ENCODE measurements at regions not wholly inside any gene's neighbourhood (a gene's known extent, or its start where the extent isn't known, plus 50 kb on each side); places are given as distances from the start of the nearest gene placed in this dataset.
A peak's percentile ranks its signal among the peaks of the same experiment; 100 is the strongest.

DNA sequence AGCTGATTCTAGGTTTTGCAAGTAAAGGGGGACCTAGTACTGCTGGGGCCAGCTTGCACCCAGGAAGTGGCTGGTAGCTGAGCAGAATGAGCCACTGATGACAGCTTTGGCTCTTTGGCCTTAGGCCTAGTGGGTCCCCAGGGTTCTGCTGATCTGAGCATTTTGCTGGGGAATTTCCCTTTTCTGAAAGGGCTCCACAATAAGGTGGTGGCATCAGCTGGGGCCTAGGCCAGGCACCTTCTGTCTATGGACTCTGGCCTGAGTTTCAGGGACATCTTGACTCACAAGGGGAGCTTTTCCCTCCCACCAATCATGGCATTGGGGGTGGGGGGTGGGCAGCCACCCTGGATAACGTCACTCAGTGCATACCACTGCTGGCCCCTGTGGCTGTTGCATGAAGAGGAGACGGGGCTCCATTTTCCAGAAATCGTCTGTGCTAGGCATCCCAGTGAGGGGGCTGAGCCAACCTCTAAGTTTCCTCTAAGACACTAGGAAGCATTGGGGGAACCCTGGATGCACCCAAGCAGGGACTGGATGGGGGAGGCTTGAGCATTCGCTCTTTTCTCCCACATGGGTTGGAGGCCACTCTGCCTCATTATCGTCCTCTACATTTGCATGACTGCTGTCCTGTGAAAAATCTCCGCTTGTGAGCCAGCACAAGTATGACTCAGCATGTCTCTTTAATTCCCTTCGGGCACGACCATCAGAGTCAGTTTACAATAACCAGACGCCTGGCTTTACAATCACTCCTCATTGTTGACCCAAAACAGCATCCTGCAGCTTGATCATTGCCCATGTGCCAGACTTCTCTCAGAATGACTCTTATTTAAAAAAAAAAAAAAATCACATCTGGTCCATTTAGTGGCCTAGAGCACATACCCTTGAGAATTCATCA, 145.0 kb upstream of the THY1 start (continued):
- TF ChIP-seq POLR2AphosphoS5 (IDR thresholded peaks at IDR 0.05; ENCODE audit: low read depth, low read length): peak; percentile 65
- TF ChIP-seq, protein P1, sequence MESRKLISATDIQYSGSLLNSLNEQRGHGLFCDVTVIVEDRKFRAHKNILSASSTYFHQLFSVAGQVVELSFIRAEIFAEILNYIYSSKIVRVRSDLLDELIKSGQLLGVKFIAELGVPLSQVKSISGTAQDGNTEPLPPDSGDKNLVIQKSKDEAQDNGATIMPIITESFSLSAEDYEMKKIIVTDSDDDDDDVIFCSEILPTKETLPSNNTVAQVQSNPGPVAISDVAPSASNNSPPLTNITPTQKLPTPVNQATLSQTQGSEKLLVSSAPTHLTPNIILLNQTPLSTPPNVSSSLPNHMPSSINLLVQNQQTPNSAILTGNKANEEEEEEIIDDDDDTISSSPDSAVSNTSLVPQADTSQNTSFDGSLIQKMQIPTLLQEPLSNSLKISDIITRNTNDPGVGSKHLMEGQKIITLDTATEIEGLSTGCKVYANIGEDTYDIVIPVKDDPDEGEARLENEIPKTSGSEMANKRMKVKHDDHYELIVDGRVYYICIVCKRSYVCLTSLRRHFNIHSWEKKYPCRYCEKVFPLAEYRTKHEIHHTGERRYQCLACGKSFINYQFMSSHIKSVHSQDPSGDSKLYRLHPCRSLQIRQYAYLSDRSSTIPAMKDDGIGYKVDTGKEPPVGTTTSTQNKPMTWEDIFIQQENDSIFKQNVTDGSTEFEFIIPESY (IDR thresholded peaks at IDR 0.05; ENCODE audit: borderline replicate concordance, low read depth): no peak
- peak; percentile 69; the same call in 1 of the 2 replicates for TF ChIP-seq MXI1 (IDR thresholded peaks at IDR 0.05; ENCODE audit: low read depth, low read length)
- TF ChIP-seq USF2 (IDR thresholded peaks at IDR 0.05; ENCODE audit: borderline replicate concordance, low read depth, low read length): no peak

DNA sequence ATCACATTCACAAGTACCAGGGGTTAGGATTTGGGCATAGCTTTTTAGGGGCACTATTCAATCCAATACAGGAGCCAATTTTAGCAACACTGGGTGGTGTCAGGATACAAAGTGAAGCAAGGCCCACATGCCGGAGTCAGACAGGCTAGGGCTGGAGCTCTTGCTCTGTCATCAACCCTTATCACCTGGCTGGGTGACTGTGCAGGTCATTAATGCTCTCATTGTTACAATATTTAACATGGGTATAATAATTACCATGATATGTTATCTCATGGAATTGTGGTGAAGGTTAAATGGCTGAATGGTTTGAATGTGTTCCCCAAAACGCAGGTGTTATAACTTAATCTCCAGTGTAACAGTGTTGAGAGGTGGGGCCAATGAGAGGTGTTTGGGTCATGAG, 143.3 kb upstream of the THY1 start:
- H3K4me1 ChIP-seq (ENCODE audit: control insufficient read depth in 1 of 2, insufficient read depth in 2 of 2, low read depth in 1 of 2, low read length in 1 of 2): peaks cover 14% of the 10 kb centered on the region in 2 experiments; a peak in 3 of 4 replicates

More for the DNA sequence above, 143.3 kb upstream of the THY1 start:
- ChIA-PET CTCF (no interaction called here), POLR2A (no interaction called here)
- Histone ChIP-seq H3F3A (replicated peaks; ENCODE audit: insufficient read depth) (peaks cover 4% of the 10 kb centered on the region), H3K27me3 (ENCODE audit: insufficient read depth) (no peaks in the 10 kb centered on the region), H3K9me3 (no peaks in the 10 kb centered on the region), H3K79me2 (ENCODE audit: insufficient read depth) (no peaks in the 10 kb centered on the region), H3K27ac (ENCODE audit: low read depth in 2 of 2, low read length in 1 of 2) (no peak overlapping the region), H3K4me3 (ENCODE audit: low read depth in 2 of 2, low read length in 1 of 2) (no peak overlapping the region), H4K20me1 (ENCODE audit: insufficient read depth) (no peaks in the 10 kb centered on the region), H3K4me2 (no peak overlapping the region), H3K36me3 (replicated peaks in 1 of 2; ENCODE audit: control insufficient read depth in 1 of 2, insufficient read depth in 2 of 2, low read length in 1 of 2) (no peaks in the 10 kb centered on the region), H3K9me2 (no peaks in the 10 kb centered on the region), H3K9ac (no peak overlapping the region), H2AFZ (ENCODE audit: low read depth) (no peak overlapping the region)
- TF ChIP-seq, protein P2, sequence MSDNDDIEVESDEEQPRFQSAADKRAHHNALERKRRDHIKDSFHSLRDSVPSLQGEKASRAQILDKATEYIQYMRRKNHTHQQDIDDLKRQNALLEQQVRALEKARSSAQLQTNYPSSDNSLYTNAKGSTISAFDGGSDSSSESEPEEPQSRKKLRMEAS (IDR thresholded peaks at IDR 0.05; ENCODE audit: low read depth): no peak
- TF ChIP-seq YY1 (IDR thresholded peaks at IDR 0.05; ENCODE audit: low read depth) (no peak), NFIC (IDR thresholded peaks at IDR 0.05; ENCODE audit: borderline replicate concordance) (no peak), GATA2 (CRISPR knock-in tag; IDR thresholded peaks at IDR 0.05) (no peak), ELF1 (IDR thresholded peaks at IDR 0.05) (no peak), SMC3 (IDR thresholded peaks at IDR 0.05; ENCODE audit: low read depth, low read length) (no peak), REST (IDR thresholded peaks at IDR 0.05; ENCODE audit: low read depth, low read length) (no peak), CHD2 (IDR thresholded peaks at IDR 0.05; ENCODE audit: low read length, partially characterized antibody) (no peak), POLR2AphosphoS5 (IDR thresholded peaks at IDR 0.05; ENCODE audit: low read depth, low read length) (no peak), MXI1 (IDR thresholded peaks at IDR 0.05; ENCODE audit: low read depth, low read length) (no peak), RCOR1 (IDR thresholded peaks at IDR 0.05; ENCODE audit: low read length) (no peak), MEF2A (IDR thresholded peaks at IDR 0.05; ENCODE audit: borderline replicate concordance, low read depth) (no peak), TEAD4 (IDR thresholded peaks at IDR 0.05; ENCODE audit: borderline replicate concordance, insufficient read depth) (no peak), SIN3A (IDR thresholded peaks at IDR 0.05; ENCODE audit: borderline replicate concordance, low read depth, low read length) (no peak), EP300 (IDR thresholded peaks at IDR 0.05; ENCODE audit: borderline replicate concordance in 1 of 2, low read depth in 1 of 2, low read length in 1 of 2) (no peak)
- TF ChIP-seq, protein P1 (IDR thresholded peaks at IDR 0.05; ENCODE audit: borderline replicate concordance, low read depth): no peak
- TF ChIP-seq, protein P3, sequence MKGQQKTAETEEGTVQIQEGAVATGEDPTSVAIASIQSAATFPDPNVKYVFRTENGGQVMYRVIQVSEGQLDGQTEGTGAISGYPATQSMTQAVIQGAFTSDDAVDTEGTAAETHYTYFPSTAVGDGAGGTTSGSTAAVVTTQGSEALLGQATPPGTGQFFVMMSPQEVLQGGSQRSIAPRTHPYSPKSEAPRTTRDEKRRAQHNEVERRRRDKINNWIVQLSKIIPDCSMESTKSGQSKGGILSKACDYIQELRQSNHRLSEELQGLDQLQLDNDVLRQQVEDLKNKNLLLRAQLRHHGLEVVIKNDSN (IDR thresholded peaks at IDR 0.05; ENCODE audit: borderline replicate concordance, low read depth): no peak
- WGBS (ENCODE audit: low lambda C conversion rate): 83% methylated on average over 2 of the region's 2 CpGs
- DNase-seq: no peak

All from SK-N-SH (cell line).